BE2C (cell line): ENCODE measurements at regions not wholly inside any gene's neighbourhood (a gene's known extent, or its start where the extent isn't known, plus 50 kb on each side); places are given as distances from the start of the nearest gene placed in this dataset.

Experiments
- DNase-seq: peaks from one replicate; pipeline ENCODE4 v3.0.0-alpha.2; 2020
- H3K27me3 ChIP-seq: fragments of 250-450 bp; sonication (Bioruptor Pico); 2 replicates; pipeline ENCODE4 v1.5.1; 2020; ENCODE audit warnings: mild to moderate bottlenecking
- H3K36me3 ChIP-seq: fragments of 250-450 bp; sonication (Bioruptor Pico); 2 replicates; pipeline ENCODE4 v1.5.1; 2020; ENCODE audit warnings: mild to moderate bottlenecking
- H3K4me1 ChIP-seq: fragments of 250-450 bp; sonication (Bioruptor Pico); 2 replicates; pipeline ENCODE4 v1.5.1; 2020
- H3K4me3 ChIP-seq: 2 replicates; pipeline ENCODE4 v1.5.1; 2011; ENCODE audit warnings: low read depth, low read length
- H3K9me3 ChIP-seq: fragments of 250-450 bp; sonication (Bioruptor Pico); 2 replicates; pipeline ENCODE4 v1.5.1; 2020
- TF ChIP-seq, protein P1 (sequence below): IDR thresholded peaks from 2 replicates; pipeline ENCODE4 v1.5.1; 2012; ENCODE audit warnings: mild to moderate bottlenecking, low read depth, low read length

DNA sequence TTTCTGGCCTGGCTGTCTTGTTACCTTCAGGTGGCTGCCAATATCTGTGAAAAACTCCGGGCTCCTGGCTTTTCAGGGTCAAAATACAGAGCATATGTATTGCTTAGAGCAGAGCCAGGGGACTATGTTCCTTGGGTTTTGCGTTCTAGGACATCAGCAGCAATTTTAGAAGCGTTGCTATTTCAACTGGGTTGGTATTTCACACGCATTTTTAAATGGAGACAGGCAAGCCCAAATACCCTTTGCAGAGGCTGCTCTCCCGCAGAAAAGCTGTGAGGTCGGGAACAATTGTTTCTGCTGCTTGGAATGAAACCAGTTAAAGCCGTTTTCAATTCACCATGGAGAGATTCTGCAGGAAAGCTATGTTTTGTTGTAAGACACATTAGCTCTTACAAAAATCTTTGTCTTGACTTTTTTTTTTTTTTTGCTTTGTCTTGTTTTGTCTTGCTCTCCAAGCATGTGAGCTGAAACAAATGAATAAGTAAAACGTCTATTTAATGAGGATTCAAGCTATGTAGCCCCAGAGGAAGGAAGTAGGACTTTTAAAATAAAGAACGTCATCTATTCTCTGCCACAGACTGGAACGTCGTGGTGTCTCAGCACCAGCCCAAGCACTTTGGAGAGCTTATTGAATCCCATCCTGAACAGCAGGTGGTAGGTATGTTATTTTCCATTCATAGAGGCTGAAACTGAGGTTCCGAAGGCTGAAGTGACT, 181.0 kb upstream of the TBX3 start:
- H3K9me3 ChIP-seq, result no peaks in the 10 kb centered on the region
- TF ChIP-seq, protein P1, sequence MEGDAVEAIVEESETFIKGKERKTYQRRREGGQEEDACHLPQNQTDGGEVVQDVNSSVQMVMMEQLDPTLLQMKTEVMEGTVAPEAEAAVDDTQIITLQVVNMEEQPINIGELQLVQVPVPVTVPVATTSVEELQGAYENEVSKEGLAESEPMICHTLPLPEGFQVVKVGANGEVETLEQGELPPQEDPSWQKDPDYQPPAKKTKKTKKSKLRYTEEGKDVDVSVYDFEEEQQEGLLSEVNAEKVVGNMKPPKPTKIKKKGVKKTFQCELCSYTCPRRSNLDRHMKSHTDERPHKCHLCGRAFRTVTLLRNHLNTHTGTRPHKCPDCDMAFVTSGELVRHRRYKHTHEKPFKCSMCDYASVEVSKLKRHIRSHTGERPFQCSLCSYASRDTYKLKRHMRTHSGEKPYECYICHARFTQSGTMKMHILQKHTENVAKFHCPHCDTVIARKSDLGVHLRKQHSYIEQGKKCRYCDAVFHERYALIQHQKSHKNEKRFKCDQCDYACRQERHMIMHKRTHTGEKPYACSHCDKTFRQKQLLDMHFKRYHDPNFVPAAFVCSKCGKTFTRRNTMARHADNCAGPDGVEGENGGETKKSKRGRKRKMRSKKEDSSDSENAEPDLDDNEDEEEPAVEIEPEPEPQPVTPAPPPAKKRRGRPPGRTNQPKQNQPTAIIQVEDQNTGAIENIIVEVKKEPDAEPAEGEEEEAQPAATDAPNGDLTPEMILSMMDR, result no peak
- H3K4me3 ChIP-seq, result no peak overlapping the region
- no peak for DNase-seq
- H3K36me3 ChIP-seq, result no peaks in the 10 kb centered on the region
- peaks cover 4% of the 10 kb centered on the region; the same call in 1 of the 2 replicates for H3K4me1 ChIP-seq
- H3K27me3 ChIP-seq, result no peaks in the 10 kb centered on the region

DNA sequence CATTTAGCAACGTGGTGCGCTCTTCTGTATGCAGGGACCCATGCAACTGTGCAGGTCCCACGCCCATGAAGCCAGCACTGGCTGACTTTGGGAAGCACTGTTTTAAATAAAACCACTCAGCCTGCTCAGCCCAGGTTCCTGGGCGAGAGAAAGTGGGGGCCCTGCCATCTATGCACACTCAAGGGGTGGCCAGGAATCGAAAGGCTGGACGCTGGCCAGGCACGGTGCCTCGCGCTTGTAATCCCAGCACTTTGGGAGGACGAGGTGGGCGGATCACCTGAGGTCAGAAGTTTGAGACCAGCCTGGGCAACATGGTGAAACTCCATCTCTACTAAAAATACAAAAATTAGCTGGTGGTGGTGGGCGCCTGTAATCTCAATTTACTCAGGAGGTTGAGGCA, 179.9 kb upstream of the TBX3 start:
- Histone ChIP-seq H3K27me3 (no peaks in the 10 kb centered on the region), H3K36me3 (no peaks in the 10 kb centered on the region), H3K4me3 (no peak overlapping the region), H3K9me3 (no peaks in the 10 kb centered on the region), H3K4me1 (no peaks in the 10 kb centered on the region; the same call in 1 of the 2 replicates)
- TF ChIP-seq, protein P1, result no peak
- DNase-seq, result no peak

DNA sequence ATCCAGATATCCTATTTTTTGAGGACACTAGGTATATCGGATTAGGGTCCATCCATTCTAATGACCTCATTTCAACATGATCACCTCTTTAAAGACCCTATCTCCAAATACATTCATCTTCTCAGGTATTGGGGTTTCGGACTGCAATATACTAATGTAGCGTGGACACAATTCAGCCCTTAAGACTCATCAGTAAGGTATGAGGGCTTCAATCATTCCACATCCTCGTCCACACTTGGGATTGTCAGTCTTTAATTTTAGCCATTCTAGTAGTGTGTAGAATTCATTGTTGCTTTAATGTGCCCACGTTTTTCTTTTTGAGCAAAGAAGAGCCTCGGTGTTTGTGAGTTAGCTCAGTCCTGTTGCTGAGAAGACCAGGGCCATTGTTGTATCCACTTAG, 177.0 kb upstream of the TBX3 start:
- Histone ChIP-seq H3K27me3 (no peaks in the 10 kb centered on the region), H3K9me3 (no peaks in the 10 kb centered on the region), H3K4me3 (no peak overlapping the region), H3K36me3 (no peaks in the 10 kb centered on the region), H3K4me1 (no peaks in the 10 kb centered on the region)
- TF ChIP-seq, protein P1, result no peak
- no peak for DNase-seq

DNA sequence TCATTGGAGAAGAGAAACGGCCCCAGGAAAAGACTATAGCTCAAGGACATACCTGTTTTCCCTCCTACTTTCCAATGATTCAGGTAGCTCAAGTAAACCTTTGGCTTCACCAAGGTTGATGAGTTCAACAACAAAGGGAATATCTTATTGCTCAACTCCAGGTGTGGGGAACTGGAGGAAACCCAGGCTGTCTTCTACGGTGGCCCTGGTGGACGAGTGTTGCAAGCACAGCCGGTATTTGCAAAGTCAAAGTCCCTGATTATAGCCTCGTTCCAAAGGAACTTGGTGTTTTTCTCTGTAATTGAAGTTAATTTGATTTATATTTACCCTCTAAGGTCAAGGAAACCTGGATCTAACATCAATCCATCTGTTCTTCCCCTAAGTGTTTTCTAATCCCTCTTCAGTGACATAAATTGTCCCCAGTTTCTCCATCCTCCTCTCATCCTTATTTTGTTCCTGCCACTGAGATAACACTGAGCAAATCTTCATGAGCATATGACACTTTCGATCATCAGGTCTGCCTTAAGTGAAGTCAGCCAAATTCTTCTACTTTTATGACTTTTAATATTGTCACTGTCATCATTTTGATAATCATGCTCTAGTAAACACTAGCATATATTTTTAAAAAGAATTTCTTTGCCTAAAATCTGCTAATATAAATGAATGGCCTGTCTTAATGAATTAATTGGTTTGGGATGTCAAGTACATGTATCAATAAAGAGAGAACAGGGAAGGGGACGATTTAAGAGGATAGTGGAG, 174.6 kb upstream of the TBX3 start:
- Histone ChIP-seq H3K27me3 (no peaks in the 10 kb centered on the region), H3K9me3 (no peaks in the 10 kb centered on the region), H3K36me3 (no peaks in the 10 kb centered on the region), H3K4me1 (no peaks in the 10 kb centered on the region), H3K4me3 (no peak overlapping the region)
- TF ChIP-seq, protein P1, result peak; percentile 58
- DNase-seq, result no peak

DNA sequence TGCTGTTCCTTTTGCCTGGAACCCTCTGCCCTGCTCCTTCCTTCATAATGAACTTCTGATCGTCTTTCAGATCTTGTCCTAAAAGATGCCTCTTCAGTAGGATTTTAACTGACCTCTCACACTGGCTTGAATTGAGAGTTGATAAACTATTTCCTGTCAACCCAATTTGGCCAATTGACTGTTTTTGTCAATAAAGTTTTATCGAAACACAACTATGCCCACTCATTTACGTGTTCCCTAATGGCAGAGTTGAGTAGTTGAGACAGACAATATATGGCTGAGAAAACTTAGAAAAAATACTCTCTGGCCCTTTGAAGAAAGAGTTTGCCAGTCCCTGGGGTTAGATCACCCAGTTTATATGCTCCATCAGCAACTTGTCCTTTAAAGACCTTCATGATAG, 171.7 kb upstream of the TBX3 start:
- no peak for DNase-seq
- H3K36me3 ChIP-seq, result no peaks in the 10 kb centered on the region
- H3K4me1 ChIP-seq, result no peaks in the 10 kb centered on the region
- no peak overlapping the region for H3K4me3 ChIP-seq
- no peaks in the 10 kb centered on the region for H3K9me3 ChIP-seq
- TF ChIP-seq, protein P1, result no peak
- no peaks in the 10 kb centered on the region for H3K27me3 ChIP-seq

DNA sequence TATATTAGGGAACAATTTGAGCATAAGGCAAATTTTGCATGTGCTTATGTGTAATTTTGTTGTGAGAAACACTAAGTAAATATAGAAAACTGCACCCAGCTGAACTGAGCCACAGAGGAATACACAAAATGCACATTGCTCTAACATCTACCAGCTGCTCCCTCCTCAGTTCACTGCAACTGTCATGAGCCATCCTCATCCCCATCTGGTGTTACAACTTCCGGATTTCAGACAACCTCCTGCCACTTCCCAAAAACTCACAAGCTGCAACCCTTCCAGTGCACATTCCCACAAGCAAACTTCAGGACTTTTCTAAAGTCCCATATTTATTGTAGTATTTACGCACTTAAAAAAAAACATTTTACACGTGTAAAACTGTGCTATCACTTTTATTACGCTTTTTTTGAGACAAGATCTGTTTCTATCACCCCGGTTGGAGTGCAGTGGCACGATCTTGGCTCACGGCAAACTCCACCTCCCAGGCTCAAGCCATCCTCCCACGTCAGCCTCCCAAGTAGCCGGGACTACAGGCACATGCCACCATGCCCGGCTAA, 169.1 kb upstream of the TBX3 start:
- H3K27me3 ChIP-seq, result no peaks in the 10 kb centered on the region
- no peak overlapping the region for H3K4me3 ChIP-seq
- H3K36me3 ChIP-seq, result no peaks in the 10 kb centered on the region
- no peak for DNase-seq
- TF ChIP-seq, protein P1, result no peak
- no peaks in the 10 kb centered on the region for H3K9me3 ChIP-seq
- no peaks in the 10 kb centered on the region for H3K4me1 ChIP-seq
